ENCODE measurements at regions not wholly inside any gene's neighbourhood (a gene's known extent, or its start where the extent isn't known, plus 50 kb on each side); places are given as distances from the start of the nearest gene placed in this dataset.
"Not testable (repeated sequence)": the region's sequence is repeated elsewhere in the genome, so short reads cannot be mapped to it uniquely, and the experiment has no call there.

DNA sequence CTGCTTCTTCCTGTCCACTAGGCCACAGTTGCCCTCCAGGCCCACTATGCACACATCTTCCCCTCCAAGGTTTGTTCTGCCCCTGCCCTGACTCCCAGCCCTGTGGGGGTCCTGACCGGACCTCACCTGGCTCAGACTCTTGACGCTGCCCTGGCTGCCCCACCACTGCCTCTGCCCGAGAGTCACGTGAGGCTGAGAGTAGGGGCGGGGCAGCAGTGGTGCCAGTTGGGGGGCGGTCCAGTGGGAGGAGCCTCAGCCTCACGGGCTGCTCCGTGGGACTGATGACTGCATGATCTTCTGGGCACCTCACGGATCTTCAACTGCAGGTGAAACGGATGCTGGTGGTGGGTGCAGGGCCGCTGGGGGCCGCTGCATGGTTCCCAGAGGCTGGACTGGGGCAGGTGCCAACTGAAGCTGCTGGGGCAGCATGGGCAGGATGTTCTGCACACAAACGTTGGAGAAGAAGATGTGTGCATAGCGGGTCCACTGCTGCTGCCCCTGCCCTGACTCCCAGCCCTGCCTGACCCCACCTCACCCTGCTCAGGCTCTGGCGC, 77.6 kb downstream of the HHIPL2 start:
- TF ChIP-seq, protein P1, sequence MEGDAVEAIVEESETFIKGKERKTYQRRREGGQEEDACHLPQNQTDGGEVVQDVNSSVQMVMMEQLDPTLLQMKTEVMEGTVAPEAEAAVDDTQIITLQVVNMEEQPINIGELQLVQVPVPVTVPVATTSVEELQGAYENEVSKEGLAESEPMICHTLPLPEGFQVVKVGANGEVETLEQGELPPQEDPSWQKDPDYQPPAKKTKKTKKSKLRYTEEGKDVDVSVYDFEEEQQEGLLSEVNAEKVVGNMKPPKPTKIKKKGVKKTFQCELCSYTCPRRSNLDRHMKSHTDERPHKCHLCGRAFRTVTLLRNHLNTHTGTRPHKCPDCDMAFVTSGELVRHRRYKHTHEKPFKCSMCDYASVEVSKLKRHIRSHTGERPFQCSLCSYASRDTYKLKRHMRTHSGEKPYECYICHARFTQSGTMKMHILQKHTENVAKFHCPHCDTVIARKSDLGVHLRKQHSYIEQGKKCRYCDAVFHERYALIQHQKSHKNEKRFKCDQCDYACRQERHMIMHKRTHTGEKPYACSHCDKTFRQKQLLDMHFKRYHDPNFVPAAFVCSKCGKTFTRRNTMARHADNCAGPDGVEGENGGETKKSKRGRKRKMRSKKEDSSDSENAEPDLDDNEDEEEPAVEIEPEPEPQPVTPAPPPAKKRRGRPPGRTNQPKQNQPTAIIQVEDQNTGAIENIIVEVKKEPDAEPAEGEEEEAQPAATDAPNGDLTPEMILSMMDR (IDR thresholded peaks at IDR 0.05; ENCODE audit: low read length): not testable (repeated sequence)
- not testable (repeated sequence) for TF ChIP-seq EZH2 (optimal IDR thresholded peaks at IDR 0.05; ENCODE audit: low read depth, low read length); EZH2phosphoT487 (IDR thresholded peaks at IDR 0.05; ENCODE audit: low read length)
